C4-2B (cell line): ENCODE measurements at regions not wholly inside any gene's neighbourhood (a gene's known extent, or its start where the extent isn't known, plus 50 kb on each side); places are given as distances from the start of the nearest gene placed in this dataset.

Source experiments
- H3K27ac ChIP-seq: fragments of 450-650 bp; 2 replicates; pipeline ENCODE4 v1.5.1; 2017
- CTCF ChIP-seq: fragments of 450-650 bp; conservative IDR thresholded peaks from 2 replicates; pipeline ENCODE4 v1.5.1; 2017; ENCODE audit warnings: mild to moderate bottlenecking
- ZFX ChIP-seq: fragments of 450-650 bp; IDR thresholded peaks from 2 replicates; pipeline ENCODE4 v1.6.1; 2017

GRCh38 chr1:80925130-80925805 lies 875.5 kb upstream of the ADGRL2 start:
- TF ChIP-seq ZFX: no peak

GRCh38 chr1:80924290-80924689 lies 876.4 kb upstream of the ADGRL2 start:
- H3K27ac ChIP-seq: no peak overlapping the region
- TF ChIP-seq ZFX (no peak), CTCF (no peak)

More at GRCh38 chr1:80925130-80925805, 875.5 kb upstream of the ADGRL2 start:
- H3K27ac ChIP-seq: no peak overlapping the region

GRCh38 chr1:80922906-80923305 lies 877.8 kb upstream of the ADGRL2 start:
- TF ChIP-seq CTCF: no peak
- TF ChIP-seq ZFX: no peak
- H3K27ac ChIP-seq: no peak overlapping the region

GRCh38 chr1:80919426-80919825 lies 881.3 kb upstream of the ADGRL2 start:
- no peak for TF ChIP-seq ZFX
- TF ChIP-seq CTCF: no peak
- H3K27ac ChIP-seq: no peak overlapping the region

GRCh38 chr1:80918380-80918779 lies 882.4 kb upstream of the ADGRL2 start:
- TF ChIP-seq ZFX (no peak), CTCF (no peak)
- H3K27ac ChIP-seq: no peak overlapping the region

- TF ChIP-seq CTCF: no peak
- TF ChIP-seq ZFX: no peak
- no peak overlapping the region for H3K27ac ChIP-seq
These were observed 882.9 kb upstream of the ADGRL2 start for GRCh38 chr1:80917826-80918225.

GRCh38 chr1:80917225-80917624 lies 883.5 kb upstream of the ADGRL2 start:
- TF ChIP-seq ZFX (no peak), CTCF (no peak)
- no peak overlapping the region for H3K27ac ChIP-seq

- no peak overlapping the region for H3K27ac ChIP-seq
- TF ChIP-seq ZFX (no peak), CTCF (no peak)
These were observed 885.2 kb upstream of the ADGRL2 start for GRCh38 chr1:80915491-80915890.
